Left lung (tissue), 4 donors: ENCODE measurements at regions not wholly inside any gene's neighbourhood (a gene's known extent, or its start where the extent isn't known, plus 50 kb on each side); places are given as distances from the start of the nearest gene placed in this dataset.

Source experiments
- ATAC-seq: fragments of 200-7000 bp; cut with Tn5 transposase; one replicate; pipeline ENCODE4 v1.9.1; 2020; ENCODE audit warnings: moderate library complexity
- DNase-seq, 4 donors: peaks; one replicate each; pipeline ENCODE4 v3.0.0-alpha.2; 2013 to 2020
- H3K27ac ChIP-seq, 2 donors: fragments of 200-600 bp; sonication (generic) in 1 of 2; one replicate each; pipeline versions ENCODE4 v1.5.0 to v1.8.0; 2020 to 2021
- H3K27me3 ChIP-seq, 2 donors: fragments of 200-600 bp; sonication (generic) in 1 of 2; one replicate each; pipeline versions ENCODE4 v1.5.0 to v1.8.0; 2020 to 2021
- H3K36me3 ChIP-seq, 2 donors: fragments of 200-600 bp; sonication (generic) in 1 of 2; one replicate each; pipeline versions ENCODE4 v1.5.0 to v1.8.0; 2020 to 2021
- H3K4me1 ChIP-seq, 2 donors: fragments of 200-600 bp; one replicate each; pipeline ENCODE4 v1.8.0; 2021
- H3K4me3 ChIP-seq, 2 donors: fragments of 200-600 bp; sonication (generic) in 1 of 2; one replicate each; pipeline versions ENCODE4 v1.5.0 to v1.8.0; 2020 to 2021; ENCODE audit warnings: mild to moderate bottlenecking in 1 of 2
- H3K9me3 ChIP-seq, 2 donors: fragments of 200-600 bp; sonication (generic) in 1 of 2; one replicate each; pipeline versions ENCODE4 v1.5.0 to v1.8.0; 2020 to 2021
- CTCF ChIP-seq, 2 donors: fragments of 200-600 bp; sonication (generic) in 1 of 2; IDR thresholded peaks; one replicate each; pipeline versions ENCODE4 v1.5.0 to v1.8.0; 2021; ENCODE audit warnings: antibody characterized with exemption in 2 of 2
- intact Hi-C, 2 donors: fragments of 100-400 bp; cut with DNase I; formaldehyde crosslinking; loops; one replicate each; pipeline versions ENCODE4 v1.11.2 to v1.14.2; 2022
- donor health status: DM: no; HTN: yes; CAD: no.
- donor health status: DM: no; HTN: no; CAD: no.

- Histone ChIP-seq H3K9me3 (peaks cover 0 to 27% of the 10 kb centered on the region in 2 donors), H3K27me3 (no peaks in the 10 kb centered on the region), H3K36me3 (no peaks in the 10 kb centered on the region), H3K4me3 (no peak overlapping the region), H3K27ac (no peak overlapping the region), H3K4me1 (no peaks in the 10 kb centered on the region)
- TF ChIP-seq CTCF (IDR thresholded peaks at IDR 0.05), result no peak
- no peak for DNase-seq
- no peak for ATAC-seq
- intact Hi-C loops, result no loop called here
These were observed 215.4 kb downstream of the RAB28 start for GRCh38 chr4:13268703-13269102.

- Histone ChIP-seq H3K4me3 (no peak overlapping the region), H3K27ac (no peak overlapping the region), H3K4me1 (no peaks in the 10 kb centered on the region), H3K36me3 (no peaks in the 10 kb centered on the region), H3K9me3 (peaks cover 0 to 22% of the 10 kb centered on the region in 2 donors), H3K27me3 (no peaks in the 10 kb centered on the region)
- DNase-seq (no peak), ATAC-seq (no peak)
- TF ChIP-seq CTCF (IDR thresholded peaks at IDR 0.05), result no peak
- intact Hi-C loops, result no loop called here
These were observed 216.0 kb downstream of the RAB28 start for GRCh38 chr4:13268165-13268564.

- Histone ChIP-seq H3K4me1 (no peaks in the 10 kb centered on the region), H3K27ac (no peak overlapping the region), H3K4me3 (no peak overlapping the region), H3K27me3 (no peaks in the 10 kb centered on the region), H3K36me3 (no peaks in the 10 kb centered on the region), H3K9me3 (peaks cover 0 to 11% of the 10 kb centered on the region in 2 donors)
- intact Hi-C loops, result no loop called here
- TF ChIP-seq CTCF (IDR thresholded peaks at IDR 0.05), result no peak
- ATAC-seq (no peak), DNase-seq (no peak)
These were observed 217.0 kb downstream of the RAB28 start for GRCh38 chr4:13267091-13267490.

GRCh38 chr4:13266687-13267086, 217.5 kb downstream of the RAB28 start:
- no peak overlapping the region for H3K27ac ChIP-seq
- H3K27me3 ChIP-seq, result no peaks in the 10 kb centered on the region
- DNase-seq, result no peak
- no peaks in the 10 kb centered on the region for H3K4me1 ChIP-seq
- intact Hi-C loops, result no loop called here
- peaks cover 0 to 7% of the 10 kb centered on the region in 2 donors for H3K9me3 ChIP-seq
- H3K36me3 ChIP-seq, result no peaks in the 10 kb centered on the region
- TF ChIP-seq CTCF (IDR thresholded peaks at IDR 0.05), result no peak
- no peak overlapping the region for H3K4me3 ChIP-seq
- no peak for ATAC-seq

GRCh38 chr4:13263967-13264525, 220.1 kb downstream of the RAB28 start:
- no peak overlapping the region for H3K27ac ChIP-seq
- H3K9me3 ChIP-seq, result no peaks in the 10 kb centered on the region
- no peak for DNase-seq
- intact Hi-C loops, result no loop called here
- no peaks in the 10 kb centered on the region for H3K4me1 ChIP-seq
- no peak for TF ChIP-seq CTCF (IDR thresholded peaks at IDR 0.05)
- H3K4me3 ChIP-seq, result no peak overlapping the region
- H3K27me3 ChIP-seq, result no peaks in the 10 kb centered on the region
- no peaks in the 10 kb centered on the region for H3K36me3 ChIP-seq
- no peak for ATAC-seq
